GM12878 (cell line): ENCODE measurements at regions not wholly inside any gene's neighbourhood (a gene's known extent, or its start where the extent isn't known, plus 50 kb on each side); places are given as distances from the start of the nearest gene placed in this dataset.

Experiments
- ATAC-seq: fragments of 200-7000 bp; cut with Tn5 transposase; 3 replicates; pipeline ENCODE4 v1.9.1; 2020; ENCODE audit warnings: mild to moderate bottlenecking, moderate library complexity
- BruUV-seq: library from RNA; stranded (reverse); fragments of 400-500 nt; replicated peaks from 2 replicates; lab custom pipeline; 2021; lab: Mats Ljungman, UMichigan
- CTCF ChIA-PET: fragments of 300-600 bp; sonication (Branson Sonifier 250); formaldehyde crosslinking; extraction: SDS; loops from one replicate; lab custom pipeline; 2021; ENCODE audit warnings: inconsistent platforms; lab: Yijun Ruan, JAX
- POLR2A ChIA-PET: fragments of 350-600 bp; formaldehyde crosslinking; extraction: SDS; loops from one replicate; lab custom pipeline; 2021; ENCODE audit warnings: inconsistent platforms; lab: Charles Lee
- RAD21 ChIA-PET: fragments of 300-600 bp; sonication (Branson Sonifier 250); formaldehyde crosslinking; loops from one replicate; lab custom pipeline; 2023; ENCODE audit warnings: antibody characterized with exemption; ENCODE audit not compliant: unreplicated experiment; lab: Charles Lee
- SMC1A ChIA-PET: fragments of 300-600 bp; sonication (Branson Sonifier 250); formaldehyde crosslinking; loops from one replicate; lab custom pipeline; 2023; ENCODE audit not compliant: unreplicated experiment, uncharacterized antibody; lab: Charles Lee
- DNase-seq: peaks from one replicate; pipeline ENCODE4 v3.0.0-alpha.2; 2011; ENCODE audit warnings: low read depth, low spot score
- FAIRE-seq: peaks from 3 replicates; lab custom pipeline; 2011; peaks lifted over from hg19 to GRCh38; lab: Jason Lieb, UNC
- H2AFZ ChIP-seq: 2 replicates; pipeline ENCODE4 v1.6.0; 2011; ENCODE audit warnings: low read depth, low read length, control low read depth; ENCODE audit not compliant: control insufficient read depth
- H3K27ac ChIP-seq: 2 replicates; pipeline ENCODE4 v1.5.1; 2011; ENCODE audit warnings: control low read depth; ENCODE audit not compliant: control insufficient read depth, insufficient read depth
- H3K27me3 ChIP-seq, 2 experiments: replicated peaks in 1 of 2; 2 replicates each; pipeline versions ENCODE4 v1.6.0 to v1.6.1; 2011; ENCODE audit warnings: low read length in 1 of 2; ENCODE audit not compliant: control insufficient read depth in 2 of 2, insufficient read depth in 2 of 2
- H3K36me3 ChIP-seq, 2 experiments: 2 replicates each; pipeline ENCODE4 v1.5.1; 2011; ENCODE audit warnings: low read length in 1 of 2; ENCODE audit not compliant: control insufficient read depth in 2 of 2, insufficient read depth in 2 of 2
- H3K4me1 ChIP-seq: 2 replicates; pipeline ENCODE4 v1.6.1; 2011; ENCODE audit warnings: mild to moderate bottlenecking, low read length, moderate library complexity, mixed read lengths; ENCODE audit not compliant: control insufficient read depth, insufficient read depth
- H3K4me2 ChIP-seq: 2 replicates; pipeline ENCODE4 v1.6.0; 2011; ENCODE audit warnings: control low read depth; ENCODE audit not compliant: control insufficient read depth, insufficient read depth
- H3K4me3 ChIP-seq: fragments of 200-600 bp; sonication (generic); 2 replicates; pipeline ENCODE4 v1.5.1; 2016
- H3K79me2 ChIP-seq: 2 replicates; pipeline ENCODE4 v1.6.0; 2011; ENCODE audit warnings: low read length; ENCODE audit not compliant: control insufficient read depth, insufficient read depth
- H3K9ac ChIP-seq: 2 replicates; pipeline ENCODE4 v1.8.0; 2011; ENCODE audit warnings: low read length, control low read depth, mixed read lengths; ENCODE audit not compliant: control insufficient read depth, insufficient read depth
- H3K9me3 ChIP-seq: replicated peaks from 3 replicates; pipeline ENCODE4 v1.5.1; 2011; ENCODE audit warnings: mild to moderate bottlenecking, low read length; ENCODE audit not compliant: control insufficient read depth, insufficient read depth
- H4K20me1 ChIP-seq: 2 replicates; pipeline ENCODE4 v1.6.0; 2011; ENCODE audit not compliant: control insufficient read depth, insufficient read depth
- ATF3 ChIP-seq: IDR thresholded peaks from 2 replicates; pipeline ENCODE4 v1.6.1; 2011; ENCODE audit warnings: low read depth, mild to moderate bottlenecking, low read length, moderate library complexity, borderline replicate concordance; ENCODE audit errors: extremely low read depth
- CREM ChIP-seq: IDR thresholded peaks from 2 replicates; pipeline ENCODE4 v1.6.1; 2014; ENCODE audit warnings: antibody characterized with exemption, low read depth
- EGR1 ChIP-seq, 2 experiments: IDR thresholded peaks; 1 replicate in 1 of 2; 2 replicates in 1 of 2; pipeline ENCODE4 v1.6.1; 2011 to 2012; ENCODE audit warnings: low read depth in 2 of 2, low read length in 2 of 2, borderline replicate concordance in 1 of 2, mild to moderate bottlenecking in 1 of 2, moderate library complexity in 1 of 2
- LARP7 ChIP-seq: fragments of 450-650 bp; IDR thresholded peaks from 2 replicates; pipeline ENCODE4 v1.6.1; 2017; ENCODE audit warnings: mild to moderate bottlenecking
- MEF2A ChIP-seq: IDR thresholded peaks from 2 replicates; pipeline ENCODE4 v1.6.1; 2011; ENCODE audit warnings: low read depth, mild to moderate bottlenecking, low read length, moderate library complexity; ENCODE audit not compliant: insufficient read depth
- MTA2 ChIP-seq: fragments of 450-650 bp; IDR thresholded peaks from 2 replicates; pipeline ENCODE4 v1.6.1; 2016; ENCODE audit warnings: low read depth, mild to moderate bottlenecking, moderate library complexity
- NRF1 ChIP-seq: conservative IDR thresholded peaks from 2 replicates; pipeline ENCODE4 v1.6.1; 2011; ENCODE audit warnings: mild to moderate bottlenecking, low read depth, low read length, improper control_type of control experiment
- PBX3 ChIP-seq: IDR thresholded peaks from 2 replicates; pipeline ENCODE4 v1.6.1; 2011; ENCODE audit warnings: mild to moderate bottlenecking, low read depth, low read length, moderate library complexity; ENCODE audit not compliant: insufficient replicate concordance
- SPI1 ChIP-seq: IDR thresholded peaks from 2 replicates; pipeline ENCODE4 v1.6.1; 2011; ENCODE audit warnings: low read depth, mild to moderate bottlenecking, low read length, moderate library complexity, borderline replicate concordance; ENCODE audit not compliant: insufficient read depth
- YBX1 ChIP-seq: fragments of 450-650 bp; IDR thresholded peaks from 2 replicates; pipeline ENCODE4 v1.6.1; 2016; ENCODE audit warnings: antibody characterized with exemption
- ZNF622 ChIP-seq: fragments of 450-650 bp; IDR thresholded peaks from 2 replicates; pipeline ENCODE4 v1.6.1; 2017; ENCODE audit warnings: mild to moderate bottlenecking, inconsistent platforms
- WGBS: methylation state at CpG from one replicate; pipeline ENCODE4 v1.1.6; 2016; ENCODE audit warnings: low lambda C conversion rate; ENCODE audit not compliant: insufficient replicate concordance, insufficient coverage; ENCODE audit errors: missing lambda C conversion rate; 5-methylcytosine and 5-hydroxymethylcytosine counted together
- in situ Hi-C: fragments of 300-500 bp; cut with MboI; formaldehyde crosslinking; loops from 9 replicates; pipeline ENCODE4 v1.14.3; 2018; ENCODE audit warnings: mixed read lengths
- intact Hi-C: fragments of 100-400 bp; cut with micrococcal nuclease; formaldehyde crosslinking; loops from one replicate; pipeline ENCODE4 v1.14.2; 2022; ENCODE audit not compliant: unreplicated experiment
- TF ChIP-seq, protein P1 (sequence below): IDR thresholded peaks from 2 replicates; pipeline ENCODE4 v1.6.1; 2012; ENCODE audit warnings: mild to moderate bottlenecking, low read depth, low read length
- TF ChIP-seq, protein P2 (sequence below): IDR thresholded peaks from 2 replicates; pipeline ENCODE4 v1.6.1; 2012; ENCODE audit warnings: low read length, inconsistent platforms
- TF ChIP-seq, protein P3 (sequence below): fragments of 450-650 bp; IDR thresholded peaks from 2 replicates; pipeline ENCODE4 v1.6.1; 2016; ENCODE audit warnings: mild to moderate bottlenecking, moderate library complexity, borderline replicate concordance

GRCh38 chr14:84555493-84555892 lies 974.5 kb upstream of the FLRT2 start:
- Histone ChIP-seq H3K9ac (no peak overlapping the region), H4K20me1 (no peaks in the 10 kb centered on the region), H3K27ac (no peak overlapping the region), H3K4me3 (no peak overlapping the region), H3K4me2 (no peak overlapping the region), H3K9me3 (no peaks in the 10 kb centered on the region; the same call in 2 of the 3 replicates), H3K27me3 (no peaks in the 10 kb centered on the region), H3K4me1 (no peaks in the 10 kb centered on the region), H3K36me3 (no peaks in the 10 kb centered on the region), H3K79me2 (no peaks in the 10 kb centered on the region), H2AFZ (no peak overlapping the region)
- intact Hi-C loops = no loop called here
- no peak for ATAC-seq
- BruUV-seq = no TSS peak
- DNase-seq = no peak
- ChIA-PET CTCF (no interaction called here), RAD21 (no interaction called here), SMC1A (no interaction called here), POLR2A (no interaction called here)
- in situ Hi-C loops = no loop called here
- TF ChIP-seq, protein P1, sequence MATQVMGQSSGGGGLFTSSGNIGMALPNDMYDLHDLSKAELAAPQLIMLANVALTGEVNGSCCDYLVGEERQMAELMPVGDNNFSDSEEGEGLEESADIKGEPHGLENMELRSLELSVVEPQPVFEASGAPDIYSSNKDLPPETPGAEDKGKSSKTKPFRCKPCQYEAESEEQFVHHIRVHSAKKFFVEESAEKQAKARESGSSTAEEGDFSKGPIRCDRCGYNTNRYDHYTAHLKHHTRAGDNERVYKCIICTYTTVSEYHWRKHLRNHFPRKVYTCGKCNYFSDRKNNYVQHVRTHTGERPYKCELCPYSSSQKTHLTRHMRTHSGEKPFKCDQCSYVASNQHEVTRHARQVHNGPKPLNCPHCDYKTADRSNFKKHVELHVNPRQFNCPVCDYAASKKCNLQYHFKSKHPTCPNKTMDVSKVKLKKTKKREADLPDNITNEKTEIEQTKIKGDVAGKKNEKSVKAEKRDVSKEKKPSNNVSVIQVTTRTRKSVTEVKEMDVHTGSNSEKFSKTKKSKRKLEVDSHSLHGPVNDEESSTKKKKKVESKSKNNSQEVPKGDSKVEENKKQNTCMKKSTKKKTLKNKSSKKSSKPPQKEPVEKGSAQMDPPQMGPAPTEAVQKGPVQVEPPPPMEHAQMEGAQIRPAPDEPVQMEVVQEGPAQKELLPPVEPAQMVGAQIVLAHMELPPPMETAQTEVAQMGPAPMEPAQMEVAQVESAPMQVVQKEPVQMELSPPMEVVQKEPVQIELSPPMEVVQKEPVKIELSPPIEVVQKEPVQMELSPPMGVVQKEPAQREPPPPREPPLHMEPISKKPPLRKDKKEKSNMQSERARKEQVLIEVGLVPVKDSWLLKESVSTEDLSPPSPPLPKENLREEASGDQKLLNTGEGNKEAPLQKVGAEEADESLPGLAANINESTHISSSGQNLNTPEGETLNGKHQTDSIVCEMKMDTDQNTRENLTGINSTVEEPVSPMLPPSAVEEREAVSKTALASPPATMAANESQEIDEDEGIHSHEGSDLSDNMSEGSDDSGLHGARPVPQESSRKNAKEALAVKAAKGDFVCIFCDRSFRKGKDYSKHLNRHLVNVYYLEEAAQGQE = no peak
- TF ChIP-seq ZNF622 (no peak), NRF1 (no peak), MTA2 (no peak), CREM (no peak), PBX3 (no peak), ATF3 (no peak), MEF2A (no peak), LARP7 (no peak), YBX1 (no peak), SPI1 (no peak), EGR1 (IDR thresholded peaks at IDR 0.05; ENCODE audit: borderline replicate concordance in 1 of 2, low read depth in 2 of 2, low read length in 2 of 2) (no peak)
- TF ChIP-seq, protein P2, sequence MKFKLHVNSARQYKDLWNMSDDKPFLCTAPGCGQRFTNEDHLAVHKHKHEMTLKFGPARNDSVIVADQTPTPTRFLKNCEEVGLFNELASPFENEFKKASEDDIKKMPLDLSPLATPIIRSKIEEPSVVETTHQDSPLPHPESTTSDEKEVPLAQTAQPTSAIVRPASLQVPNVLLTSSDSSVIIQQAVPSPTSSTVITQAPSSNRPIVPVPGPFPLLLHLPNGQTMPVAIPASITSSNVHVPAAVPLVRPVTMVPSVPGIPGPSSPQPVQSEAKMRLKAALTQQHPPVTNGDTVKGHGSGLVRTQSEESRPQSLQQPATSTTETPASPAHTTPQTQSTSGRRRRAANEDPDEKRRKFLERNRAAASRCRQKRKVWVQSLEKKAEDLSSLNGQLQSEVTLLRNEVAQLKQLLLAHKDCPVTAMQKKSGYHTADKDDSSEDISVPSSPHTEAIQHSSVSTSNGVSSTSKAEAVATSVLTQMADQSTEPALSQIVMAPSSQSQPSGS = no peak
- TF ChIP-seq, protein P3, sequence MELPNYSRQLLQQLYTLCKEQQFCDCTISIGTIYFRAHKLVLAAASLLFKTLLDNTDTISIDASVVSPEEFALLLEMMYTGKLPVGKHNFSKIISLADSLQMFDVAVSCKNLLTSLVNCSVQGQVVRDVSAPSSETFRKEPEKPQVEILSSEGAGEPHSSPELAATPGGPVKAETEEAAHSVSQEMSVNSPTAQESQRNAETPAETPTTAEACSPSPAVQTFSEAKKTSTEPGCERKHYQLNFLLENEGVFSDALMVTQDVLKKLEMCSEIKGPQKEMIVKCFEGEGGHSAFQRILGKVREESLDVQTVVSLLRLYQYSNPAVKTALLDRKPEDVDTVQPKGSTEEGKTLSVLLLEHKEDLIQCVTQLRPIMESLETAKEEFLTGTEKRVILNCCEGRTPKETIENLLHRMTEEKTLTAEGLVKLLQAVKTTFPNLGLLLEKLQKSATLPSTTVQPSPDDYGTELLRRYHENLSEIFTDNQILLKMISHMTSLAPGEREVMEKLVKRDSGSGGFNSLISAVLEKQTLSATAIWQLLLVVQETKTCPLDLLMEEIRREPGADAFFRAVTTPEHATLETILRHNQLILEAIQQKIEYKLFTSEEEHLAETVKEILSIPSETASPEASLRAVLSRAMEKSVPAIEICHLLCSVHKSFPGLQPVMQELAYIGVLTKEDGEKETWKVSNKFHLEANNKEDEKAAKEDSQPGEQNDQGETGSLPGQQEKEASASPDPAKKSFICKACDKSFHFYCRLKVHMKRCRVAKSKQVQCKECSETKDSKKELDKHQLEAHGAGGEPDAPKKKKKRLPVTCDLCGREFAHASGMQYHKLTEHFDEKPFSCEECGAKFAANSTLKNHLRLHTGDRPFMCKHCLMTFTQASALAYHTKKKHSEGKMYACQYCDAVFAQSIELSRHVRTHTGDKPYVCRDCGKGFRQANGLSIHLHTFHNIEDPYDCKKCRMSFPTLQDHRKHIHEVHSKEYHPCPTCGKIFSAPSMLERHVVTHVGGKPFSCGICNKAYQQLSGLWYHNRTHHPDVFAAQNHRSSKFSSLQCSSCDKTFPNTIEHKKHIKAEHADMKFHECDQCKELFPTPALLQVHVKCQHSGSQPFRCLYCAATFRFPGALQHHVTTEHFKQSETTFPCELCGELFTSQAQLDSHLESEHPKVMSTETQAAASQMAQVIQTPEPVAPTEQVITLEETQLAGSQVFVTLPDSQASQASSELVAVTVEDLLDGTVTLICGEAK = no peak
- WGBS = 0% methylated on average over 2 of the region's 2 CpGs
- FAIRE-seq = no peak
